ENCODE measurements at regions not wholly inside any gene's neighbourhood (a gene's known extent, or its start where the extent isn't known, plus 50 kb on each side); places are given as distances from the start of the nearest gene placed in this dataset.
"Not testable (repeated sequence)": the region's sequence is repeated elsewhere in the genome, so short reads cannot be mapped to it uniquely, and the experiment has no call there.

GRCh38 chr3:130594749-130595148 is 77.8 kb downstream of the COL6A6 start:
- not testable (repeated sequence) for TF ChIP-seq POLR2A, CTCF (IDR thresholded peaks at IDR 0.05)
